Skin of body (tissue), 1 donor: ENCODE measurements at regions not wholly inside any gene's neighbourhood (a gene's known extent, or its start where the extent isn't known, plus 50 kb on each side); places are given as distances from the start of the nearest gene placed in this dataset.
"Not testable (repeated sequence)": the region's sequence is repeated elsewhere in the genome, so short reads cannot be mapped to it uniquely, and the experiment has no call there.

ENCODE experiments used
- DNase-seq: peaks from one replicate; lab custom pipeline; 2025; lab: John Stamatoyannopoulos, UW

DNA sequence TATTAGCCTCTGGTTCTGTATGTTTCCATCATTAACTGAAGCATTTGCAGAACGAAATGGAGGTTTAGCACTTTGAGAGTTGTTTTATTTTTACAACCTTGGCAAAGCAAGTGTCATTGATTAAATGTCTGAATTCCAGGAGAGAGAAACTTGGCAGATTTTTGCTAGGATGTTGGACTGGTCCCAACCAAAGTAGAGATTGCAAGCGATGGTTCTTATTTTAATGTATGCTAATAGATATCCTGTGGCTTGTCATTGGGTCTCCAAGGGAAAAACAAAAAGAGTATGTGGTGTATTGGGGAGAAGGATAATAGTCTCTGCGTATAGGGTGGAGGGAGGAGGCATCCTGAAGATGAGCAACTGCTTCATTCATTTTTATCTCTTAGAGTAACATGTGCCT lies 457.2 kb upstream of the RUNX1 start:
- DNase-seq = no peak

GRCh38 chr21:35504951-35505466 lies 455.9 kb upstream of the RUNX1 start:
- no peak for DNase-seq

DNA sequence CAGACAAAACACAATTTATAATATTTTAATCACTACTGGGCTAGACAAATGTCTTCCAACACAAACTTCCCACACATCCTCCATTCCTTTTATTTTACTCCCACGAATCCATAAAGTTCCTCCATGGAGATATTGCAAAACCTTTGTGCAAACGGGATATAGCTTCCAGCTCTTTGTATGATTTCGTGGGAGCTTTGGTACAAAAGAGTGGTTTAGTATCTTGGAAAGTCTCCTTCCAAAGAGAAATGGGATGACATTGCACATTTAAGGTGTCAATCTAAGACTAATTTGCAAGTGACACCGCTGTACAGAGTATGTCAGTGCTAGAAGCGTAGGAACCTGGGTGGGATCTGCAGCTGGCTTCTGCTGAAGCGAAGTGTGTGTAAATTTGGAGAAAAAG lies 455.2 kb upstream of the RUNX1 start:
- DNase-seq = no peak

DNA sequence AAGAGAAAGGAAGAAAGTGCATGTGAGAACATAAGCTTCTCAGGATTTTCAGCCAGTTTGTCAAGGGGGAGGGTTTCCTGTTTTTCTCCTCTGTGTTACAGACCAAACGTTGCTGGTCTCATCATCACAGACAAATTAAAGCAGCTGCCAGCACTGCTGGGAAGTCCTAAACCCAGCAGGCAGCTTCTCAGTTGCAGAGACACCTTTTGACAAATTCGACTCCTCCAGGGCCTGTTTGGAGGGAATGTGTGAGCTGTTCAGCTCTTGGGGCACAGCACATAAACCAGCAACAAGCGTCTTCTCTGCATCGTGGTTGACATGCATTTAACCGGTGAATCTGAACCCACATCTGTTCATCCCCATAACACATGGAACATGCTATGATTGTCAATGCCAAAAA lies 454.6 kb upstream of the RUNX1 start:
- DNase-seq = no peak

DNA sequence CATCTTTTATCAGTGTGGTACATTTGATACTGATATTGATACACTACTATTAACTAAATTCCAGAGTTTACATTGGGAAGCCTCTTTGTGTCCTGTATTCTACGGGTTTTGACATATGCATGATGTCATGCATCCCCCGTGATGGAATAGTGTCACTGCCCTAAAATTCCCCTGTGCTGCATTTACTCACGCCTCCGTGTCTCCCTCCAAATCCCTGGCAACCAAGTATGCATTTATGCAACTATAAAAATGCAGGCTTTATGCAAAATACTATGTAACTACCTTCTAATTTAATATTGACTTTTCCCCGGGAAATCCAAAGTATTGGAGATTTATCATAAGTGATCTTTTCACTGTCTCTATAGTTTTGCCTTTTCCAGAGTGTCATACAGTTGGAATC lies 453.7 kb upstream of the RUNX1 start:
- DNase-seq = no peak

GRCh38 chr21:35497522-35497921 lies 448.4 kb upstream of the RUNX1 start:
- not testable (repeated sequence) for DNase-seq

DNA sequence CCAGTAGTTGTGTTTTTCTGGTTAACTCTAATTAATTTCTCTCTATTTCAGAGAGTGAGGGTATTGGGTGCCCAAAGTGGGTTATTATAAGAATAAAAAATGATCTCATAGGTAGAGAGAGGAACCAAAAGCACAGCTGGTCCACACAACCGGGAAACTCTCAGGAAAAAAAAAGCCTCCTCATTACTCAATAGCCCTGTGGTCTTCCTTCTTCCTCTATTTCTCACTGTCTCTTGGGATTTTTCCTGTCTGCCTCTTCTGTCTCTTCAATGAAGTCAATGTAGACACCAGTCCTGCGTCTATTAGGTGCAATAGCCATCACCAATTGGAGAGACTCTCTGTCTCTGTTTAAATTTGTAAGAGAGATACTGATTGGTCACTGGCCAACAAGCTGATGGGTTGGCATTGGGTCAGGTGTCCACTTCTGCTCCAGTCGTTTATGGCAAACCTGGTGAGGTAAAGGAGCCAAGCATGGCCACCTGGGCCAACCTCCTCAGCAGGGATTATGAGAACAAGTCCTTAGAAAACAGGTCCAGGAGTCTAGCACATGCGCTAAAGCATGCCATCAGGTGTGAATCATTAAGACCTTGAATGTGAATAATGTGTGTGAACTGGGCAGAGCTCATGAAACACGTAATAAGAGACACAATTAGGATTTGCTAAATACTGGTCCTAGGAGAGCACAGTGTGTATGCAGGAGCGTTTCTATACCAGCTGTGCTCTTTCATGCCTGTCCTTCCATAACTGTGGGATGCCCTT lies 443.0 kb upstream of the RUNX1 start:
- DNase-seq = no peak

DNA sequence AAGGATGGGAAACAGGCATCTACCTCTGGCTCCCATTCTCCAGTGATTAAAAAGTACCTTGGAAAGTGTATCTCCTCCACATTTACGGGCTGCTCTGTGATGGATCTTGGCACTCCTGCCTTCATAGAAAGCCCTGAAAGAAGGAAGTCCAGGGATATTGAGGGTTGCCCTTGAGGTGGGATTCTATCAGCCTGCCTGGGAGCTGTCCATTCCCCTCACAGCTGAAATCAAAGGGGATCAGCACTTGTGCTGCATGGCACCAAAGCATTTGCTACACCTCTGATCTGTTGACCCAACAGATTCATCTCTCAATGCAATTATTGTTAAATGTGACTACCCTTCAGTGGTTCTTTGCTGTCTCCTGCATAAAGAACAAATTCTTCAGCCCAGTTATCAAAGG lies 442.0 kb upstream of the RUNX1 start:
- no peak for DNase-seq

- DNase-seq = no peak
Measured at GRCh38 chr21:35489389-35489980, 440.4 kb upstream of the RUNX1 start.

DNA sequence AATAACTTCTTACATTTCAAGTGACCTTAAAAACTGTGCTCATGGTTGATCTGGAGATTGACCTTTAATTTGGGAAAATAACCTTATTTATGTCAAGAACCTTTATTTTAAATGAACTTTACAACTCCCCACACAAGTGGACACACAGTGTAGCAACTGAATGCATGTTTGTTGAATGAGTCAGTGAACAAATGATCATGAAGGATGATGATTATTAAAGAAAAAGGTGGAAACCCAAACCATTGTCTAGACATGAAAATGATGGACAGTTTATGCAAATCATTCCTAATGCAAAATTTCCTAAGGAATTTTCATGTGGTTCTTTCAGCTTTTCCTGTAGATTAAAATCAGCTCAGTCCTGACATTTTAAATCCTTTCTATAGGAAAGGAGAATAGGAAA lies 439.8 kb upstream of the RUNX1 start:
- no peak for DNase-seq

- DNase-seq = no peak
Measured at GRCh38 chr21:35485364-35485763, 436.3 kb upstream of the RUNX1 start.

GRCh38 chr21:35484851-35485250 lies 435.7 kb upstream of the RUNX1 start:
- DNase-seq = no peak

GRCh38 chr21:35484032-35484431 lies 434.9 kb upstream of the RUNX1 start:
- DNase-seq = no peak

DNA sequence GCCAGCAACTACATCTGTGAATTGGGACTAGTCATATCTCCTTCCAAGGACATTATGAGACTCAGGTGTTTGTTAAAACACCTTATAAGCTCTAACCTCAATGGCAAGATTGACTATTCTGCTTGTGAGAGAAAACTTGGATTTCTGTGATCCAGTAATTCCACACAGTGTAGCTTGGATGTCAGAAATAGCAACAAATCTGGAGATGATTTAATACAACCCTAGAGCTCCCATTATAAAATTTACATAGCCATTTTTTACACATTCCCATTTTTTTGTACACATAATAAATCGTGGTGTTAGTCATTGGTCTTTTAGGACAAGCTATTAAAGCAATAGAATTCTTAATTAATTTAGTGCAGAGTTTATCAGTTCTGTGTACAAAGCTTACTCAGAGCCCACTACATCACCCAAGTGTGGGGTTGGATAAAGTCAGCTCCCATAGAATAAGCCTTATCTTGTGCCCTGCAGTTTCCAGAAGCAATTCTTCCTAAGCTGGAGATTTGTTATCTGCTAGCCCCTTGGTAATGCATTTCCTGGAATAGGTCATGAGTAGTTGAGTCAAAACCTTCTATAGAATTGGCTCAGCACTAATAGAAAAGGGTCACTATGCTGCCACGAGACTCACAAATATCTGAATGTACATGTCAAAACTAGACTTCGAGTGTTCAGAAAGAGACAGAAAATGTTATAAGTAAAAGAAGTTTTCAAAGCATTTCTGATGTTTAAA lies 434.0 kb upstream of the RUNX1 start:
- DNase-seq = no peak

GRCh38 chr21:35482096-35482495 lies 433.0 kb upstream of the RUNX1 start:
- no peak for DNase-seq

- DNase-seq = no peak
Measured at GRCh38 chr21:35481005-35481404, 431.9 kb upstream of the RUNX1 start.

DNA sequence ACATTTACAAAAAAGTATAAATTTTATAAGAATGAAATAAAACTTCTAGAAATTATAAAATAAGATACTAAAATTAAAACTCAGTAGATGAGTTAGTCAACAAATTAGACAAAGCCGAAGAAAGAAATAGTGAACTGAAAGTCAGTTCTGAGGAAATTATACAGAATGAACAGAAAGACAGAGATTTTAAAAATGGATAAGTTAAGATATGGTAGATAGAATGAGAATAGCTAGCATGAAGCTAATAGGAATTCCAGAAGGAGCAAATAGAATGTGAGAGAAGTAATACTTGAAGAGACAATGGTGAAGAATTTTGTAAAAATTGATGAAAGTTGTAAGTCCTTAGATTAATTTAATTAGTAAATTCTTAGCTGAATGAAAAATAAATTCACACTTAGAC lies 430.4 kb upstream of the RUNX1 start:
- DNase-seq = no peak

DNA sequence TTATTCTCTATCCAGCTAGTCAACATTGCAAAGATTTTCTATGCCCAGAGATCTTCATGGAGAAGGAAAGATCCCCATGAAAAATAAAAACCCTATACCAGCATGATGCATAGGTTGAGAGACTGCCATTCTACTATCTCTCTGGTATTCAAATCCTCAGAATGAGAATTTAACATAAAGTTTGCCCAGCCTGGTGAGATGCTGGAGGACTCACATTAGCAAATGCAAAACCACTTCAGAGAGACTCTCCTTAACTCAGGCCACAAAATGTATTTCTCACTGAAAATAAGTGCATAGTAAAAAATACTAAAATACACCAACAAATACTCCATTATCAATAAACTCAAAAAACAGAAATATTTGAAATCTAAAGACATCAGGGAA lies 430.0 kb upstream of the RUNX1 start:
- DNase-seq = no peak

- DNase-seq = no peak
Measured at GRCh38 chr21:35478161-35479064, 429.3 kb upstream of the RUNX1 start.

GRCh38 chr21:35477622-35478021 lies 428.5 kb upstream of the RUNX1 start:
- DNase-seq = no peak

DNA sequence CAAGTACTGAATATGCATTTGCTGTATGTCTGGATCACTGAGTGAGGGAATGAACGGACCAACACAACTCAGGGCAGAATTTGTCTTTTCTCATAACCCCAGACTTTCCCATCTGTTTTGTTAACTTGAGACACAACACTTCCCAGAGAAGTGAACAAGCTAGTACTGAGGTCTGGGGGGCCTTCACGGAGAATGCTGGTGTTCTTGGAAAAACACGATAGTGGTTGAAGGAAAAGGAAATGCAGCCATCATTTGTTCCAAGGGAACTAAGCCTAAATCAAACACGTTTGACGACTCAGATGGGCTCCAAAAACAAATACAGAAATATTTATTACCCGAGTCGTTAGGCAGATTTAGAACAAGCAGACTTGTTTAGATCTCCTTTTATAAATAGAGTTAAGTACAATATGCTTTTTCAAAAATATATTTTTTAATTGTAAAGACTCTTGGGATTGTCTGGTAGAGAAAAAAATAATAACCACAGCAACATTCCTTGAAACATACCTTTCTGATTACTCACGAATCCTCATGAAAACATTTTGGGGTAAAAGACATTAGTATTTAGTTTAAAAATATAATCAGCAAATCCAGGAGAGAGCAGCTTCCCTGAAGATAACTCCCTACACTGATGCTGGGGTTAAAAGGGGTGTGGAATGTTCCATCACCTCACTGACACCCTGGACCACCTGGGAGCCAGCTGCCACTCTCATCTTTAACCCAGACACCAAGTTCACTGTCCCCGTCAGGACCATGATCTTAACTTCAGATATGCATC lies 427.7 kb upstream of the RUNX1 start:
- DNase-seq = no peak
